Panc1 (cell line): ENCODE measurements at regions not wholly inside any gene's neighbourhood (a gene's known extent, or its start where the extent isn't known, plus 50 kb on each side); places are given as distances from the start of the nearest gene placed in this dataset.

ENCODE experiments used
- ATAC-seq: fragments of 200-7000 bp; cut with Tn5 transposase; 2 replicates; pipeline ENCODE4 v1.9.1; 2020; ENCODE audit warnings: mild to moderate bottlenecking, moderate library complexity
- BruUV-seq: library from RNA; stranded (reverse); fragments of 400-500 nt; replicated peaks from 2 replicates; lab custom pipeline; 2021; lab: Mats Ljungman, UMichigan
- CTCF ChIA-PET: fragments of 300-600 bp; sonication (Branson Sonifier 250); formaldehyde crosslinking; loops from one replicate; lab custom pipeline; 2022; ENCODE audit warnings: antibody characterized with exemption; lab: Charles Lee
- POLR2A ChIA-PET: fragments of 300-600 bp; sonication (Branson Sonifier 250); formaldehyde crosslinking; loops from one replicate; lab custom pipeline; 2022; ENCODE audit warnings: antibody characterized with exemption; lab: Charles Lee
- DNase-seq: peaks from one replicate; pipeline ENCODE4 v3.0.0-alpha.2; 2010; ENCODE audit warnings: low read depth, low spot score
- H3K27ac ChIP-seq: 2 replicates; pipeline ENCODE4 v1.5.1; 2011; ENCODE audit warnings: mild to moderate bottlenecking, low read length, inconsistent platforms
- H3K27me3 ChIP-seq: fragments of 200-500 bp; sonication (Bioruptor generic); 2 replicates; pipeline ENCODE4 v1.6.0; 2014; ENCODE audit warnings: low read length, inconsistent platforms; ENCODE audit not compliant: control insufficient read depth, insufficient read depth
- H3K36me3 ChIP-seq: fragments of 200-500 bp; sonication (Bioruptor generic); 2 replicates; pipeline ENCODE4 v1.5.1; 2014; ENCODE audit warnings: inconsistent platforms, mild to moderate bottlenecking, low read length, moderate library complexity; ENCODE audit not compliant: control insufficient read depth, insufficient read depth
- H3K4me1 ChIP-seq: 2 replicates; pipeline ENCODE4 v1.5.1; 2011; ENCODE audit warnings: inconsistent platforms, mild to moderate bottlenecking, low read length, moderate library complexity; ENCODE audit not compliant: control insufficient read depth, insufficient read depth
- H3K4me3 ChIP-seq, 2 experiments: 2 replicates each; pipeline ENCODE4 v1.5.1; 2011 to 2012; ENCODE audit warnings: low read depth in 2 of 2, low read length in 2 of 2, mild to moderate bottlenecking in 2 of 2, inconsistent platforms in 1 of 2, moderate library complexity in 1 of 2
- H3K9me3 ChIP-seq: fragments of 200-500 bp; sonication (Bioruptor generic); 2 replicates; pipeline ENCODE4 v1.5.1; 2014; ENCODE audit warnings: low read depth, mild to moderate bottlenecking, inconsistent platforms, low read length, moderate library complexity; ENCODE audit not compliant: control insufficient read depth, insufficient read depth
- CTCF ChIP-seq: fragments of 450-650 bp; IDR thresholded peaks from 2 replicates; pipeline ENCODE4 v1.5.1; 2017; ENCODE audit warnings: mild to moderate bottlenecking
- POLR2AphosphoS5 ChIP-seq: IDR thresholded peaks from 2 replicates; pipeline ENCODE4 v1.6.1; 2012; ENCODE audit warnings: mild to moderate bottlenecking, low read depth, low read length, moderate library complexity
- REST ChIP-seq, 2 experiments: IDR thresholded peaks; 2 replicates each; pipeline ENCODE4 v1.6.1; 2011 to 2012; ENCODE audit warnings: low read depth in 2 of 2, control low read depth in 1 of 2, low read length in 1 of 2, mild to moderate bottlenecking in 1 of 2, moderate library complexity in 1 of 2; ENCODE audit not compliant: insufficient read depth in 1 of 2
- SIN3A ChIP-seq: IDR thresholded peaks from 2 replicates; pipeline ENCODE4 v1.6.1; 2012; ENCODE audit warnings: low read depth, mild to moderate bottlenecking, low read length, moderate library complexity, borderline replicate concordance; ENCODE audit not compliant: insufficient read depth
- TCF7L2 ChIP-seq: IDR thresholded peaks from 2 replicates; pipeline ENCODE4 v1.6.1; 2011; ENCODE audit warnings: mild to moderate bottlenecking, low read depth, low read length, inconsistent platforms
- in situ Hi-C: cut with HindIII; loops from 2 replicates; pipeline ENCODE4 v1.10.0; 2016; ENCODE audit warnings: low sequenced_read_pairs, low pct_unique_long_range_greater_than_20kb
- intact Hi-C: fragments of 100-400 bp; cut with micrococcal nuclease; formaldehyde crosslinking; loops from one replicate; pipeline ENCODE4 v1.10.0; 2022; ENCODE audit not compliant: unreplicated experiment

- BruUV-seq, result no TSS peak
- CTCF ChIA-PET, result no interaction called here
- in situ Hi-C loops, result no loop called here
Measured at GRCh38 chr1:99476058-99476457, 169.9 kb upstream of the PALMD start.

GRCh38 chr1:99481391-99481996 lies 164.4 kb upstream of the PALMD start:
- H3K4me1 ChIP-seq, result no peaks in the 10 kb centered on the region
- in situ Hi-C loops, result no loop called here
- ChIA-PET CTCF (no interaction called here), POLR2A (no interaction called here)
- intact Hi-C loops, result loop anchor here (10.0 kb wide), 1 partner anchor 223 kb away; no protein-coding TSS in a partner anchor
- no peaks in the 10 kb centered on the region for H3K27me3 ChIP-seq
- H3K36me3 ChIP-seq, result no peaks in the 10 kb centered on the region
- no peak for ATAC-seq
- no peak for TF ChIP-seq SIN3A
- peak; percentile 52; the same call in 1 of the 2 replicates for TF ChIP-seq CTCF
- no TSS peak for BruUV-seq
- no peak overlapping the region for H3K27ac ChIP-seq
- H3K9me3 ChIP-seq, result no peaks in the 10 kb centered on the region
- no peak overlapping the region for H3K4me3 ChIP-seq
- no peak for DNase-seq

More at GRCh38 chr1:99476058-99476457, 169.9 kb upstream of the PALMD start:
- H3K9me3 ChIP-seq, result no peaks in the 10 kb centered on the region
- no peak overlapping the region for H3K4me3 ChIP-seq
- no peaks in the 10 kb centered on the region for H3K4me1 ChIP-seq
- no peak for DNase-seq
- intact Hi-C loops, result no loop called here
- H3K36me3 ChIP-seq, result no peaks in the 10 kb centered on the region
- POLR2A ChIA-PET, result no interaction called here
- TF ChIP-seq REST (IDR thresholded peaks at IDR 0.05; ENCODE audit: insufficient read depth in 1 of 2, low read depth in 2 of 2, low read length in 1 of 2) (no peak), SIN3A (no peak), POLR2AphosphoS5 (no peak), TCF7L2 (no peak), CTCF (no peak)
- no peak overlapping the region for H3K27ac ChIP-seq
- H3K27me3 ChIP-seq, result no peaks in the 10 kb centered on the region
- ATAC-seq, result no peak
